ENCODE measurements at regions not wholly inside any gene's neighbourhood (a gene's known extent, or its start where the extent isn't known, plus 50 kb on each side); places are given as distances from the start of the nearest gene placed in this dataset.

- no peak overlapping the region for H3K4me3 ChIP-seq (ENCODE audit: low read depth in 1 of 3, low read length in 3 of 3)
- H3K4me1 ChIP-seq (ENCODE audit: control insufficient read depth in 3 of 3, insufficient read depth in 2 of 3, low read depth in 1 of 3, low read length in 2 of 3) = no peaks in the 10 kb centered on the region
- no peaks in the 10 kb centered on the region for H3K9me3 ChIP-seq (ENCODE audit: control insufficient read depth in 2 of 2, insufficient read depth in 1 of 2, low read depth in 1 of 2, low read length in 1 of 2)
- no peaks in the 10 kb centered on the region for H3K27me3 ChIP-seq (ENCODE audit: control insufficient read depth in 3 of 3, insufficient read depth in 3 of 3, low read length in 3 of 3)
- no peak for DNase-seq
- H3K36me3 ChIP-seq (ENCODE audit: control insufficient read depth in 3 of 3, insufficient read depth in 2 of 3, low read depth in 1 of 3, low read length in 3 of 3) = no peaks in the 10 kb centered on the region
- FAIRE-seq = no peak
- 71 to 79% (median 72%) methylated on average over 6 of the region's 6 CpGs for WGBS, 3 donors
- no peak overlapping the region for H3K27ac ChIP-seq (ENCODE audit: low read depth in 1 of 3, low read length in 2 of 3)
These were observed 976.4 kb downstream of the VRK1 start for GRCh38 chr14:97773598-97773997.

DNA sequence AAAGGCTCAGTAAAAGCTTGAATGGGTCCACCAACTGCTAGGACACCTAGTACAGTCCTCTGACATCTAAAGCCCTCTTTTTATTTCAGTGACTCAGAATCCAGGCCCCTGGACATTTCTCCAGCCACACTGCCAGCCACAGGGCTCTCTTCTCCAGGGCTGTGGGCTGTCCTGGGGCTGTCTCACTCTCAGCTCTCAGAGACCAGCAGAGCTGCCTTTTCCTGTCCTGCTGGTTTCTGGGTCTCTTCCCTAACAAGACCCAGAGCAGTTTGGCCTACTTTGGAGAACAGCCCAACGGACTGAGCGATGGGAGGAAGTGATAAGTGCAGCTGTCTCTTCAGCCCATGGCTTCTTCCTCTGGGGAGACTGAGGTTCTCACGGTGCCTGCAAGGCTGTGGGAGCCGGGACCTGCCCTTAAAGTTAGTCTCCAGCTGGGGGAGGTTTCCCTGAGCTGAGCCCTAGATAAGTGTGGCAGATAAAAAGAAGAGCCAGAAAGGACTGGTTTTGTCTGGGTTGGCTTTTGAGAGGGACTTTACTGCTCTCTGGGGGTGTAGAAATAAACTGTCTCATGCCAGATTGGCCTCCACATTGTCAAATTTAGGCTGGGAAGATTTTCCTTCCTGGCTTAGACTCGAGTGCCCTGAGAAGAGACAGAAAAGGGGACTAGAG, 979.8 kb downstream of the VRK1 start:
- FAIRE-seq (no peak), DNase-seq (no peak)
- 49 to 53% (median 53%) methylated on average over 5 of the region's 5 CpGs for WGBS, 3 donors
- no peak overlapping the region for H3K27ac ChIP-seq (ENCODE audit: low read depth in 1 of 3, low read length in 2 of 3)
- no peak overlapping the region for H3K4me3 ChIP-seq (ENCODE audit: low read depth in 1 of 3, low read length in 3 of 3)
- no peaks in the 10 kb centered on the region for H3K4me1 ChIP-seq (ENCODE audit: control insufficient read depth in 3 of 3, insufficient read depth in 2 of 3, low read depth in 1 of 3, low read length in 2 of 3)
- no peaks in the 10 kb centered on the region for H3K9me3 ChIP-seq (ENCODE audit: control insufficient read depth in 2 of 2, insufficient read depth in 1 of 2, low read depth in 1 of 2, low read length in 1 of 2)
- H3K36me3 ChIP-seq (ENCODE audit: control insufficient read depth in 3 of 3, insufficient read depth in 2 of 3, low read depth in 1 of 3, low read length in 3 of 3) = no peaks in the 10 kb centered on the region
- H3K27me3 ChIP-seq (ENCODE audit: control insufficient read depth in 3 of 3, insufficient read depth in 3 of 3, low read length in 3 of 3) = no peaks in the 10 kb centered on the region

DNA sequence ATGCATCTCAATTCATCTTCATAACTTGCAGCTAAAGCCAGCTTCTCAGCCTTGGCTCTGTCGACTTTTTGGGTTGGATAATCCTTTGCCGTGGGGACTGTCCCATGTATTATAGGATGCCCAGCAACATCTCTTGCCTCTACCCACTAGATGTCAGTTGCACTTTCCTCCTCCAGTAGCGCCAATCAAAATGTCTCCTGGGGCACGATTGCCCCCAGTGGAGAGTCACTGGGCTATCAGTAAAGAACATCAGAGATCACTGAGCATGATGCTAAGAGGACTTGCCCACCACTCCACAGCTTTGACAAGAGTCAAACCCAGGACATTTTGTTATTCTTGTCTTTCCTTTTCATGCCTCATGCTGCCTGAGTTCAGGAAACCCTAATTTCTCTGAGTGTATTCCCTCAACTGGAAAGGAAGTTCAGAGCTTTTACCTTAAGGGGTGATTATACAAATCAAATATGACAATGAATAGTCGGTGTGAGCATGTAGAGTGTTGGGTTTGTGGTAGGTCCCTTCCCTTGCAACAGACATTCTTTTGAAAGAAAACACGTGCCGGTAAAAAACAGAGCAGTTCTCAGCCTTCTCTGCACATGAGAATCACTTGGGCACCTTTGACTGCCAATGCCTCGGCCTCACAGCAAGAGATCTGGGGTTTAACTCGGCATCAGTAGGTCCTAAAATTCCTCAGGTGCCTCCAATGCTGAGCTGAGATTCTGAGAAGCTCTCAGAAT, 980.6 kb downstream of the VRK1 start:
- H3K36me3 ChIP-seq (ENCODE audit: control insufficient read depth in 3 of 3, insufficient read depth in 2 of 3, low read depth in 1 of 3, low read length in 3 of 3) = no peaks in the 10 kb centered on the region
- H3K27me3 ChIP-seq (ENCODE audit: control insufficient read depth in 3 of 3, insufficient read depth in 3 of 3, low read length in 3 of 3) = no peaks in the 10 kb centered on the region
- DNase-seq (no peak), FAIRE-seq (no peak)
- no peak overlapping the region for H3K27ac ChIP-seq (ENCODE audit: low read depth in 1 of 3, low read length in 2 of 3)
- H3K9me3 ChIP-seq (ENCODE audit: control insufficient read depth in 2 of 2, insufficient read depth in 1 of 2, low read depth in 1 of 2, low read length in 1 of 2) = no peaks in the 10 kb centered on the region
- no peak overlapping the region for H3K4me3 ChIP-seq (ENCODE audit: low read depth in 1 of 3, low read length in 3 of 3)
- WGBS, 3 donors = 71 to 81% (median 76%) methylated on average over 9 of the region's 9 CpGs
- no peaks in the 10 kb centered on the region for H3K4me1 ChIP-seq (ENCODE audit: control insufficient read depth in 3 of 3, insufficient read depth in 2 of 3, low read depth in 1 of 3, low read length in 2 of 3)

GRCh38 chr14:97779140-97779539, 982.0 kb downstream of the VRK1 start:
- FAIRE-seq (no peak), DNase-seq (no peak)
- Histone ChIP-seq H3K4me1 (ENCODE audit: control insufficient read depth in 3 of 3, insufficient read depth in 2 of 3, low read depth in 1 of 3, low read length in 2 of 3) (no peaks in the 10 kb centered on the region), H3K27ac (ENCODE audit: low read depth in 1 of 3, low read length in 2 of 3) (no peak overlapping the region), H3K27me3 (ENCODE audit: control insufficient read depth in 3 of 3, insufficient read depth in 3 of 3, low read length in 3 of 3) (no peaks in the 10 kb centered on the region), H3K36me3 (ENCODE audit: control insufficient read depth in 3 of 3, insufficient read depth in 2 of 3, low read depth in 1 of 3, low read length in 3 of 3) (no peaks in the 10 kb centered on the region), H3K4me3 (ENCODE audit: low read depth in 1 of 3, low read length in 3 of 3) (no peak overlapping the region), H3K9me3 (ENCODE audit: control insufficient read depth in 2 of 2, insufficient read depth in 1 of 2, low read depth in 1 of 2, low read length in 1 of 2) (no peaks in the 10 kb centered on the region)
- 69 to 86% (median 83%) methylated on average over 5 of the region's 5 CpGs for WGBS, 3 donors

- FAIRE-seq = no peak
- no peak for DNase-seq
- Histone ChIP-seq H3K4me1 (ENCODE audit: control insufficient read depth in 3 of 3, insufficient read depth in 2 of 3, low read depth in 1 of 3, low read length in 2 of 3) (no peaks in the 10 kb centered on the region), H3K27ac (ENCODE audit: low read depth in 1 of 3, low read length in 2 of 3) (no peak overlapping the region), H3K9me3 (ENCODE audit: control insufficient read depth in 2 of 2, insufficient read depth in 1 of 2, low read depth in 1 of 2, low read length in 1 of 2) (no peaks in the 10 kb centered on the region), H3K27me3 (ENCODE audit: control insufficient read depth in 3 of 3, insufficient read depth in 3 of 3, low read length in 3 of 3) (no peaks in the 10 kb centered on the region), H3K36me3 (ENCODE audit: control insufficient read depth in 3 of 3, insufficient read depth in 2 of 3, low read depth in 1 of 3, low read length in 3 of 3) (no peaks in the 10 kb centered on the region), H3K4me3 (ENCODE audit: low read depth in 1 of 3, low read length in 3 of 3) (no peak overlapping the region)
- 89 to 92% (median 91%) methylated on average over 5 of the region's 5 CpGs for WGBS, 3 donors
These were observed 983.6 kb downstream of the VRK1 start for GRCh38 chr14:97780804-97781203.

DNA sequence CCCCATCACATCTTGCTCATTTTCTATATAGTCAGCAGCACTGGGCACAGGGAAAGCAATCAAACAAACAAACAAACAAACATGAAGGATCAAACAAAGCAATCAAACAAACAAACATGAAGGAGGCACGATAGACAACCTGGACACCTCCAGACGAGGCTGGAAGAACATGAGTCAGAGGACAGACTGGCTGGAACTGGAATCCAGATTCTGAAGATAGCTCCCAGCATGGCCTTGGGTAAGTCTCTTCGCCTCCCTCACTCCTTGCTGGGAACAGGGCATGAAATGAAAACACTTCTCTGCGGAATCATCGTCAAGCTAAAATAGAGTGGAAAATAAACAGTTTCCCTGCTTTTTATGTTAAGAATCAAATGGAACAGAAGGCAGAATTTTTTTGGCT, 984.8 kb downstream of the VRK1 start:
- Histone ChIP-seq H3K4me1 (ENCODE audit: control insufficient read depth in 3 of 3, insufficient read depth in 2 of 3, low read depth in 1 of 3, low read length in 2 of 3) (no peaks in the 10 kb centered on the region), H3K4me3 (ENCODE audit: low read depth in 1 of 3, low read length in 3 of 3) (no peak overlapping the region), H3K36me3 (ENCODE audit: control insufficient read depth in 3 of 3, insufficient read depth in 2 of 3, low read depth in 1 of 3, low read length in 3 of 3) (no peaks in the 10 kb centered on the region), H3K27me3 (ENCODE audit: control insufficient read depth in 3 of 3, insufficient read depth in 3 of 3, low read length in 3 of 3) (no peaks in the 10 kb centered on the region), H3K27ac (ENCODE audit: low read depth in 1 of 3, low read length in 2 of 3) (no peak overlapping the region), H3K9me3 (ENCODE audit: control insufficient read depth in 2 of 2, insufficient read depth in 1 of 2, low read depth in 1 of 2, low read length in 1 of 2) (no peaks in the 10 kb centered on the region)
- no peak for DNase-seq
- FAIRE-seq = no peak
- WGBS, 3 donors = 76 to 84% (median 83%) methylated on average over 5 of the region's 5 CpGs

DNA sequence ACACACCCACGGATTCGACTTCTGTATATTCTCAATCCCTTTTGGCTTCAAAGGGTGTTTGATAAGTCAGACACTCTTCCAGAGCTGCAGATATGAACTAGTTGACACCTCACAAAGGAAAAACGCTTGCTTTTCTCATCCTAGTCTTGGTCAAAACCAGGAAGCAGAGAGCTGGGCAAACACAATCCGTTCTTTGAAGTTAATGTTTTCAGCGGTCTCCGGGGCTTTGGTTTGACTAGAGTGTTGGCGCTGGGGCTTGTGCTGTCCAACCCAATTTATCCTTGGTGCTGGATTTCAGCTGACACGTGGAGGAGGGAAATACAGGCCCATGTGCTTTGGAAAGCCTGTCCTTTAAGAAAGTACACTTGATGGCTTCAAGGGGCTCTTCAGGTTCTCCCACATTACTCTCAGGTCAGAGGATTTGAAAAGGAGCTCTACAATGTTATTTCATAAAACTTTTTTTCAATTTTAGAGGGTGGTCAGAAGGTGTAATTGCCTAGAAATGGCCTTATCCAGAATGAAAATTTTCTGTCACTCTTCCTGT, 985.8 kb downstream of the VRK1 start:
- DNase-seq = no peak
- WGBS, 3 donors = 73 to 78% (median 75%) methylated on average over 8 of the region's 8 CpGs
- no peak overlapping the region for H3K4me3 ChIP-seq (ENCODE audit: low read depth in 1 of 3, low read length in 3 of 3)
- no peak for FAIRE-seq
- H3K4me1 ChIP-seq (ENCODE audit: control insufficient read depth in 3 of 3, insufficient read depth in 2 of 3, low read depth in 1 of 3, low read length in 2 of 3) = no peaks in the 10 kb centered on the region
- no peak overlapping the region for H3K27ac ChIP-seq (ENCODE audit: low read depth in 1 of 3, low read length in 2 of 3)
- H3K36me3 ChIP-seq (ENCODE audit: control insufficient read depth in 3 of 3, insufficient read depth in 2 of 3, low read depth in 1 of 3, low read length in 3 of 3) = no peaks in the 10 kb centered on the region
- H3K9me3 ChIP-seq (ENCODE audit: control insufficient read depth in 2 of 2, insufficient read depth in 1 of 2, low read depth in 1 of 2, low read length in 1 of 2) = no peaks in the 10 kb centered on the region
- H3K27me3 ChIP-seq (ENCODE audit: control insufficient read depth in 3 of 3, insufficient read depth in 3 of 3, low read length in 3 of 3) = no peaks in the 10 kb centered on the region

DNA sequence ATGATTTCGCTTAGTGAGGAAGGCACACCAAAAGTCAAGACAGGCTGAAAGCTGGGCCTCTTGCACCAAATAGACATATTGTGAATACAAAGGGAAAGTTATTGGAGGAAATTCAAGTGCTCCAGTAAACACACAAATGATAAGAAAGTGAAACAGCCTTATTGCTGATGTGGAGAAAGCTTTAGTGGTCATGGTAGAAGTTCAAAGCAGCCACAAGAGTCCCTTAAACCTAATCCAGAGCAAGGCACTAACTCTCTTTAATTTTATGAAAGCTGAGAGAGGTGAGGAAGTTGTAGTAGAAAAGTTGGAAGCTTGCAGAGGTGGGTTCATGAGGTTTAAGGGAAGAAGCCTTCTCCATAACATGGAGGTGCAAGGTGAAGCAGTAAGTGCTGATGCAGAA, 988.3 kb downstream of the VRK1 start:
- 90 to 100% (median 94%) methylated on average over 1 of the region's 1 CpG for WGBS, 3 donors
- FAIRE-seq = no peak

More for the DNA sequence above, 988.3 kb downstream of the VRK1 start:
- Histone ChIP-seq H3K36me3 (ENCODE audit: control insufficient read depth in 3 of 3, insufficient read depth in 2 of 3, low read depth in 1 of 3, low read length in 3 of 3) (no peaks in the 10 kb centered on the region), H3K4me3 (ENCODE audit: low read depth in 1 of 3, low read length in 3 of 3) (no peak overlapping the region), H3K27me3 (ENCODE audit: control insufficient read depth in 3 of 3, insufficient read depth in 3 of 3, low read length in 3 of 3) (no peaks in the 10 kb centered on the region), H3K9me3 (ENCODE audit: control insufficient read depth in 2 of 2, insufficient read depth in 1 of 2, low read depth in 1 of 2, low read length in 1 of 2) (no peaks in the 10 kb centered on the region), H3K4me1 (ENCODE audit: control insufficient read depth in 3 of 3, insufficient read depth in 2 of 3, low read depth in 1 of 3, low read length in 2 of 3) (no peaks in the 10 kb centered on the region), H3K27ac (ENCODE audit: low read depth in 1 of 3, low read length in 2 of 3) (no peak overlapping the region)
- DNase-seq = no peak
